Stimulated activated CD4-positive, alpha-beta T cell treated with anti-CD3 and anti-CD28 coated beads, Interleukin-12 subunit alpha, Interleukin-12 subunit beta, amount 100 ng/mL, for 48 hours (primary cell): ENCODE measurements at regions not wholly inside any gene's neighbourhood (a gene's known extent, or its start where the extent isn't known, plus 50 kb on each side); places are given as distances from the start of the nearest gene placed in this dataset.
"Not testable (repeated sequence)": the region's sequence is repeated elsewhere in the genome, so short reads cannot be mapped to it uniquely, and the experiment has no call there.

ENCODE experiments used
- DNase-seq, 3 donors: peaks; one replicate each; pipeline ENCODE4 v3.0.0-alpha.2; 2020; ENCODE audit warnings: low read depth in 2 of 3, low spot score in 1 of 3

DNA sequence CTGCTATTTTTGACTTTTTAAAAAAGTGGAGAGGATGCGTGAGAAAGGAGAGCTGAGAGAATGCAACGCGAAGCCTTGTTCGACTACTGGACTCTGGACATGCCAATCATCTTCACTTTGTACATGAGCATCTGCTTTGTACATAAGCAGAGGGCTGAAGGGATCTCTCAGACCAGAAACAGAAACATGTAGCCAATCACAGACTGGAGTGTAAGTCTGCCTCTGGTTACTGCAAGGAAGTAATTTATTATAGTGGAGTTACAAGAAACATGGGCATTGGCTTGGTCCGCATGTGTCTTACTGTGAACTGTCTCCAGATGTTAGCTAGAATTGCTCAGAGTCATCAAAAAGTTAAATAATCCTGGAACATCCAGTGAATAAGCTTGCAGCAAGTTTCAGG, 190.0 kb upstream of the GRAMD2B start:
- no peak for DNase-seq

DNA sequence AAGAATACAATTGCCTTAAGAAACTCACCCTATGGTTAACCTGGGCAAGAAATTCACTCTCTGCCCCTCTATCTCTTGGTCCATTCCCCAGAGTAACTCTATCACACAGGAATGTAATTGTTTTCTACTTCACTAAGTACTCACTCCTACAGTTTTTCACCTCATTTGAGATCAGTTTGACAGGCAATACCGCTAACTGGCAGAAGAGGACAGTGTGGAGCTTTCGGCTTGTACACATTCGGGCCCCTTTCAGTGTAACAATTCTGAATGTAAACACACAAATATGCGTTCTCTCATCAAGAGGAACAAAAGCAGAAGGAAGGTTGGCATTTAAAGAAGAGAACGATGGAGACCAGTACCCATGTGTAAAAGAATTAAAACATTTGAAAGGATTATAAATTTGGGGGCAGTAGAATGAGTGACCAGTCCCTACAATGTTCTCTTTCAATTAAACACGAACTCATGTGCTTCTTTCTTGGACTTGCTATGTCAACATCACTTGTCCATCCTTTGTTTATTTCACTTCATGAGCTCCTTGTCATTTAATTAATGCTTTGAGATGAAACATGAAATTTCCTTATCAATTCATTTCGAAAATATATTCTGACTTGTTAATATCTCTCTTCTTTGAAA, 188.5 kb upstream of the GRAMD2B start:
- DNase-seq = no peak

DNA sequence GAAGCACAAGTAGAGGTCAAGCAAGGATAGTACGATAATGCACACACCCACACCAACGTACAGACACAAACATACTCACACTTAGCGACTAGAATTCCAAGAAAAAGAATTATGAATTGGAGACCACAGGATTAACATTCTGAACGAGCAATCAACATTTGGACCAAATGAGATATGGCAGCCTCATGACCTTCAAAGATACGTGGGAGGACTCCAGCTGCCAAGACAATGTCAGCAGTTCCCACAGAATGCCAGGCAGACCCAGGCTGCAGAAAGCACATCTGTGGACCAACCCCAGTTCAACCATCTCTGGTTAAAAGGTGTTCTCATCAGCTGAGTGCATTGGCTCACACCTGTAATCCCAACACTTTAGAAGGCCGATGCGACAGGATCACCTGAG, 187.6 kb upstream of the GRAMD2B start:
- no peak for DNase-seq

DNA sequence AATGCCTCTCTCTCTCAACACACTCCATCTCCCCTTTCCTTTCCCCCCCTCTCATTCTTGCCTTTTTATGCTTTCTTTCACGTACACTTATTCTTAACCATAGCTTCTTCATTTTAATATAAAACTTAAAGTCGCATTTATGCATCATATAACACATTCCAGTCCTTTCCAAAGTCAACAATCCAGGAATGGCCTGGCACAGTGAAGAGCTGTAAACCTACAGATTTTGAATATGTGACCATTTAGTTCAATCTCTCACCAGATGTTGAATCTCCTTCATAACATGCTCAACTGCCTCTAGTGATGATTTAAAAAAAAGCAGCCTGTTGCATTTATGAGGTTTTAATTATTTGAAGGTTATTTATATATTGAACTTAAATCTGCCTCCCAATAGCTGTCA, 186.2 kb upstream of the GRAMD2B start:
- DNase-seq = no peak

DNA sequence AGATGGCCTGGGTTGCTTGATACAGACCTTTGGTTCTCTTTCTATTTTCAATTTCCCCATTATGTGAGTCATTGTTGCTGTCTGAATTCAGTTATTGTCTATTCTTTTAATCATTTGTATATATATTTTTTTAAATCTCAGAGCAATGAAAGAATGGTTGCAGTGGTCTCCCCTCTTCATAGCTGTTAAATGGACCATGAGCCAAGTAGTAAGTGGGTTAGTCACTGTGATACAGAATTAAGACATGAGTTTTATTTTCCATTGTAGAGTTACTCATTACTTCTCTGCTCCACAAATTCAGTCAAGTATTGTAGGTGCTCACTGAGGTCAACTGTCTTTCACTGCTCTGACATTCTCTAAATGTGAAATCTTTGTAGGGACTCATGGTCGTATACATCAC, 174.6 kb upstream of the GRAMD2B start:
- DNase-seq = no peak

DNA sequence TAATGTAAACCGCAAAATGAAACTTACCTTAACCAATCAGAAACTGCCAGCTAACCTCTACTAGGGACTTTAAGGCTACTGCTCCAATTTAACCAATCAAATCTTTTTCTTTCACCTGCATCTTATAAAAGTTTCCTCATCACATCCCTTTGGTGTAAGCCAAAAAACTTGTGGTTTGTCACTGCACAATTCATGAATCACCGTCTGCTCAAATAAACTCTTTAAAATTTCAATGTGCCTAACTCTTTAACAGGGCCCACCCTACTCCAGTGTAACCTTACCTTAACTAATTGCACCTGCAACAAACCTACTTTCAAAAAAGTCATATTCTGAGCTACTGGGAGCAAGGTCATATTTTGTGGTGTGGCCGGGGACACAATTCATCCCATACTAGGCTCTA, 172.2 kb upstream of the GRAMD2B start:
- no peak for DNase-seq

DNA sequence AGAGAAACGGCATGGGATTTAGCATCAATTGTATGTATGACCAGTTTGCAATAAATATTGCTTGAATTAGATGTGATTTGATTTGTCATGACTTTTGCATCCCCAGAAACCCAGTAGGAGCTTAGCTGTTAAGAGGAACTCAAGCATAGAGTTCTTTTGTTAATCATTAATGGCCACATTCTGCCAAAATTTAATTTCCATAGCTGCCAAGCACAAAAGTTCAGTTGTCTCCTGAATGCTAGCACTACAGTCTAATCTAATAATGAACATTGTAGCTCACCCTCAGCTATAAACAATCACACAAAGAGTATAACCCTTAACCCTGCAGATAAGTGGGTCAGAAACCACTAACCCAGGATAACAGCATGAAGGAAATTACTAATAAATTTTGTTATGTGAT, 169.8 kb upstream of the GRAMD2B start:
- DNase-seq = no peak

DNA sequence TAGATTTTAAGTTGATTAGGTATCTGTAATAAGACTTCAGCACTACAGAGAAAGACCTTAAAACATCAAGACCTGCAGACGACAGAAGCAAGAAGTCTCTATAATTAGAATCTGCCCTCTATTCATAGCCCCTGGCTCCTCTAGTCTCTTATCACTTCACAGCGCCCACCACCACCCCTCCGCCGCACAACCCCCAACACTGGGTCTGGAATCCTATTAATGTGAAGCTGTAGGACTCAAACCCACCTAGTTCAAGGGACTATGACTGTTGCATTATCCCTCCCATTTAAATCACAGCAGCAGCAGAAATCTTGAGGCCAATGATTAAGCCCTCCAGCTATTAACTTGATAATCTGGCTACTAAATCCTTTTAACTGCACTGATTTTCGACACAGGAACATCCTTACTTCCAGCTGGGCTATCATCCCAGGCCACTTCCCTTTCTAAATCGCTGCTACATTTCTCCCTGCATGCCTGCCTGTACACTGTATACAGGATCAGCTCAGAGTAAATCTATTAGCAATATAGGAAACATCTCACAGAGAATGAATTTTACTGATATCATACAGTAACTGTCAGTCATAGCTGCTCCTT, 159.5 kb upstream of the GRAMD2B start:
- DNase-seq = no peak

DNA sequence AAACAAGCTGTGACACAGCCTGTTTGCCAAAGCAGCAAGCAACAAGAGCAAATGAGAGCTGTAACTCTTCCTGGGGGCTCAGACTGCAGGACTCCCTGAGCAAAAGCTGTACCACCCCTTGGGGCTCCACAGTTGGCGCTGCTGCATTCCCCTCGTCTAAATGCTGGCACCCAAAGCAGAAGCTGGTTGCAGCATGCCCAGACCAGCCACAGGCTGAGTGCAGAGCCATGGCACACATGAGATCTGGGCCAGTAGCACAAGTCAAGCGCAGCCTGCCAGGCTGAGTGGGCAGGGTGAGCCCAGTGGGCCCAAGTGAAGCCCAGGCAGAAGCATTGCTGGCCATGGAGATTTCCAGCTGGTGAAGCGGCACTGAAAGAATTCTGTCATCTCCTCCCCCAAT, 157.3 kb upstream of the GRAMD2B start:
- no peak for DNase-seq

DNA sequence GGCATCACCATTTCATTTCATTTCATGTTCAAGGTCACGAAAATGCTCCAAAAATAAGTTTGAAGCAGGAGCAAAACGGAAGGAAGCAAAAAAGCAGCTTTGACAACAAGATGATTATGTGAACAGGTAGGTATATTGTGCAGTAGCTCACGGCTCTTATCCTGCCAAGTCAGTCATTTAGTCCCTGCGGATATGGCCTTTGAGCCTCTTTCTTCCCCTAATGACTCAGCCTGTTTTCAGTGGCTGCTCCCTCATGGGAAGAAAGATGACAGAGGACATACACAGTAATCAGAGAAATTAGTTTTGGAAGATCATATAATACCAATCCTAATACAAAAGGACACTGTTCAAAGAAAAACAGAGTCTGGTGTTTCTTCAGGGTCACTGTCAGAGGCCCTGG, 155.8 kb upstream of the GRAMD2B start:
- DNase-seq = no peak

DNA sequence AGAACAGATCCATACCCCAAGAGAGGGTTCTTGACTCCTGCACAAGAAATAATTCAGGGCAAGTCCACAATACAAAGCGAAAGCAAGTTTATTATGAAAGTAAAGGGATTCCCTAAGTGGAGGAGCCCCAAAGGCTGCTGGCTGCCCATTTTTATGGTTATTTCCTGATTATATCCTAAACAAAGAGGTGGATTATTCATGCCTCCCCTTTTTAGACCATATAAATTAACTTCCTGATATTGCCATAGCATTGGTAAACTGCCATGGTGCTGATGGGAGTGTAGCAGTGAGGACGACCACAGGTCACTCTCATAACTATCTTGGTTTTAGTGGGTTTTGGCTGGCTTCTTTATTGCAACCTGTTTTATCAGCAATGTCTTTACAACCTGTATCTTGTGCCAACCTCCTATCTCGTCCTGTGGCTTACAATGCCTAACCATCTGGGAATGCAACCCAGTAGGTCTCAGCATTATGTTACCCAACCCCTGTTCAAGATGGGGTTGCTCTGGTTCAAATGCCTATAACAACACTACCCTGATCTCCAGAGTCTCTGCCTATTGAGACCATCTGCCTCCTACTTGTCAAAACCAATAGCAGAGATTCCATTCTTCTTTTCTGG, 154.4 kb upstream of the GRAMD2B start:
- no peak for DNase-seq

DNA sequence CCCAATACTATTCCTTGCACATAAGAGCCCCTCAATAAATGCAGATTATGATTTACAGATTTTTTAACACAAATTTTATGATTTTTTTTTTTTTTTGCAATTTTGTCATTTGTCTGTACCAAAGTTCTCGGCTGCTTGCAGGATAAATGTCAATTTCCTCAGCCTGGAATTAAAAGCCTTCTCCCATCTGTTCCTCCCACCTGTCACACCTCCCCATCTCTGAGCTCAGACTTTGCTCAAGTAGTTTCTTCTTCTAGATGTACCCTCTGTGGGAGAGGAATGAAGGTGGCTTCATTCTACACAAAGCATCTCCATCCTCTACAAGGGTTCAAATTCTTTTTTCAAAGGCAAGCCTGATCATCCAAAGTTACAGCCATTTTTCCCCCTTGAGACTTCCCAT, 153.7 kb upstream of the GRAMD2B start:
- no peak for DNase-seq

DNA sequence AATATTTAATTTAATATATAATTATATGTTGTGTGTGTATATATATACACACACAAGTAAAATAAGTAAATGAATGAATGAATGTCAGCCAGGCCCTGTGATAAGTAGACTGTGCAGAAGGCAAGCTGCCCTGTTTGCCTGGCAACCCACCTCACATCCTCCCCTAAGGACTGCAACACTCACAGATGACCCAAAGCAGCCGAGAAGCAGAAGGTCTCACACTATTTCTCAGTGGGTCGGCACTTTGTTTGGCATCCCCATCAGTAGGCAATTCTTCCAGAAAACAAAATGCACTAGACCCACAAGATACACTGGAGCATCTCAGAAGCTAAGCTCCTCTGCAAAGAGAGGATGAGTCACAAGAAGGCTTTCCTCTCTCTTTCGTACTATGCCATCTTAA, 152.1 kb upstream of the GRAMD2B start:
- DNase-seq = no peak

DNA sequence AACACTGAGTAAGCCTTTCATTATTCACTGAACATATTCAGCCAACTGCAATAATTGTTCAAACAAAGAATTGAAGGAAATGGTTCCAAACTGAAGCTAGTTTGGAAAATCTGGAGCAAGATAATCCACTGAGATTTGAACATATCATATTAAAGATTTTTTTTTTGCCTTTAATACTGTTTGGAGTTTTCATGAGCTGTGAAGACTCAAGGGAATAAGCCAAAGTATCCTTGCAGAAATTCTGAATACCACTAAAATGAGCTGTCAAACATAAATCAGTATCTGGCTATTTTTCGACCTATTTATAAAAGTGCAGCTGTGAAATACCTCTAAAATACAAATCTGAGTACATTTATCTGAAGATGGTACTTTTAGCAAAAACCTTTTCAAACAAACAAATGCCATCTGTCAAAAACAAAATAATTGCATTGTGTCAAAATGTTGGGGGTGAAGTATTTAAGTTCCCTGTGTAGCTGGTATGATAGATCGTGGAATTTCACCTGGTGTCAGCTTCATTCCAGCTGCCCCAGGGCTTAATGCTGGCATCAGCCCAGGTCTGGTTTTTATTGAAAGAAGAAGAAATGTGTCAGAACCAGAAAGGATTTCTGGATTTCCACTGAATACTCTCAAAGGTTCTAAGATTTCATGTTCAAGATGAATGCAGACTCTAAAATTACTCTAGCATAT, 149.0 kb upstream of the GRAMD2B start:
- DNase-seq = no peak

DNA sequence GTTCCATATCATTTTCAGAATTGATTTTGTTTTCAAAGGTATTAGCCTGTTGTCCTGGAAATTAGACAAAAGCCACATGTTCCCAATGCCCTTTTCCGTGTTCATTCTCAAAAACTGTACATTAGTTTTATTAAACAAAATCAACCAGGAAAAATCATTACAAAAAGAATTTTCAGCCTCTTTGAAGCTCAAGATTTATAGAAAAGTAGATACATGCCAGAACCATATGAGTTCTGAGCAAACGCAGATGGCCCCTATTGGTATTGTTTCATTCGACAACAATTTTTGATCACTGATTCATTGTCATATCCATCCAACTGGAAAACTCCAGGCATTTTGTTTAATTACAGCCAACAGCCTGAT, 148.5 kb upstream of the GRAMD2B start:
- DNase-seq = no peak

DNA sequence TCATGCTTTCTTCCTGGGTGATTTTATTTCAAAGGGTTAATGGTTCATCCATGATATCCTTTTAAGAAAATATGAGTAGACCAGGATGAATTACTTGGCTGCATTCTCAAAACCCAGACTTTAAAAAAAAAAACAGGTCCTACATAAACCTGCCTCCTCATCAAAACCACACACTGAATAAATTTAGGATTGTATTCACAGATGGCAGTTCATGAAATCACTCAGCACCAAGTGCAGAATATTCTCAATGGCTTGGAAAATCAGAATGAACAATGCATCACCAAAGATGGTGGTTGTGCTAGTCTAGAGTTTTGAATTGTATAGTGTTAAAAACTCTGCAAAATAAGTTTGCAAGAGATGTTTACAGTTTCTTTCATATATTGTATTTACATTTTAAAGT, 145.4 kb upstream of the GRAMD2B start:
- DNase-seq = no peak

DNA sequence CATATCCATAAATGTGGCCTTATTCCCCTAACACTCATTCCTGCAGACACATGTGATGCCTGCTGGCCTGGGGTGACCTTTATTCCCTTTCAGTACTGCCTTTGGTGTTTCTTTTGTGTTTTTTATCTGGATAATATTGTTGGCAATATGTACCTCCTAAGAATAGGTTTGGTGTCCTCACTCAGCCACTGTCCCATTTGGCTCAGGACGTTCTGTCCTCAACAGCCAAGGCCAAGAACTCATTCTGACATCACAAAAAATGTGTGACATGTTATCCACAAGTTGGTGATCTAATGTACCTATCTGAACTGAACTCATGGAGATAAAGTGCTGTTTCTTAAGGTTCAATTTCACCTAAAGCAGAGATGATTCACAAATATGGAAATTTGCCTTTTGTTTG, 142.9 kb upstream of the GRAMD2B start:
- DNase-seq = no peak

DNA sequence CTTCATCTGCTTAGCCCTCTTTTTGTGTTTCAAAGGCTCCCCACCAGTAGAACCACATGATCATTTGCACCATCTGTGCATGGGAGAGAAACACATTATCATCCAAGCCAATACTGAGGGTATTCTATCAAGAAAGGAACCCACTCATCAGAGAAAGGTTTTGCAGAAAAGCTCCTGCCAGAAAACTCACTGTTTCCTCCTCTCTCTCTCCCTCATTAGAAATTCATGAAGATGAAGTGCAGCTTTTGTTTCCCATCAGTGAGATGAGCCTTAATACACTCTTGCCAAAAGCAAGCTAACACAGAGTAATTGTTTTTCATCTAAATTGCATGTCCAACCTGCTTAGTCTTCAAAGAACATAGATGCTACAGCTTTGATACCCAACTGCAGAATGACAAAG, 142.4 kb upstream of the GRAMD2B start:
- DNase-seq = no peak

DNA sequence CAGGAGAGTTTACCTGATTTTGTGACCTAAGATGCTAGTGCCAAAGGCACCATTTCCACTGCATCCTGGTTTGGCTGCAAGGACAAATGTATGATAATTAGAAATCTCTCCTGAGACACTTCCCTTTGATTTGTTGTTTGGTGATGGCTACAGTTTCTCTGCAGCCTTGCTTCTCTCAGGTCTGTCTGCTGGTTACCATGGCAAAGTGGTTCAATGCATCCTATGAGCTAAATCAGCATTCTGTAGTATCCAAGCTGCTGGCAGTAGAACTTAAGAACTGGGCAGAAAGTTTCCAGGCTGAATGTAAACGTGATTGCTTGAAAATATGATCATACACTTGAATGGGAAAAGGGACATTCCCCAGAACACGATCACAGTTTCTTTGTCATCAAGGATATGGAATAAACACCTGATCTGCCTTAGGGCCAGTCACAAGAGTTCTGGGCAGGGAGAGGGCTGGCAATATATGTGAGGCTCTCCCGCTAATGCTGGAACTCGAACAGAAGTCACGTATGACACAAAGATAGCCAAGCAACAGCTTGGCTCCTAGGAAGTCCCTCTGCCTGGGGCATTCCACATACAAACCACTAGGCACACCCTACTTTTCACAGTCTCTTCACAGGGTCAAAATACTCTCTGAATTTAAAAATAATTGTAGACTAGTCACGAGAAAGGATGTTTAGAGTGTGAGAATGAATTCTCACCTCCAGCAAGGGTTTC, 138.1 kb upstream of the GRAMD2B start:
- DNase-seq = no peak

DNA sequence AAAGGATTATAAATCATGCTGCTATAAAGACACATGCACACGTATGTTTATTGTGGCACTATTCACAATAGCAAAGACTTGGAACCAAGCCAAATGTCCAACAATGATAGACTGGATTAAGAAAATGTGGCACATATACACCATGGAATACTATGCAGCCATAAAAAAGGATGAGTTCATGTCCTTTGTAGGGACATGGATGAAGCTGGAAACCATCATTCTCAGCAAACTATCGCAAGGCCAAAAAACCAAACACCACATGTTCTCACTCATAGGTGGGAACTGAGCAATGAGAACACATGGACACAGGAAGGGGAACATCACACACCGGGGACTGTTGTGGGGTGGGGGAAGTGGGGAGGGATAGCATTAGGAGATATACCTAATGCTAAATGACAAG, 127.1 kb upstream of the GRAMD2B start:
- not testable (repeated sequence) for DNase-seq

DNA sequence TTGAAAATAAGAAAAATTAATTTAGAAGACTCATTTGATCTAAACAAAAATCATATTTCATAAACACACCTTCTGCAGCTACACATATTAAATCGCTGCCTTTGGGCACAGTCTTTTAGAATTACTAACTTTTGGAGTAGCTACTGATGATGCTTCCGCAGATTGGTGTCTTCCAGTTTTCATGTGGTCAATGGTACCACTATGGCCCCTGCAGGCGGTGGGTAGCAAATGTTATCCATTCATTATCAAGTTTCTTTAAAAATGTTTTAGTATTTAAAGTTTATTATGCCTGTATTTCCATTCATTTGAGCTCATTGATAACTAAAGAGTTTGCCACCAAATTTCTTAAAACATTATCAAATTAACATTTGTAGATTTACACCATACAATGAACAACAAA, 122.9 kb upstream of the GRAMD2B start:
- DNase-seq = no peak

DNA sequence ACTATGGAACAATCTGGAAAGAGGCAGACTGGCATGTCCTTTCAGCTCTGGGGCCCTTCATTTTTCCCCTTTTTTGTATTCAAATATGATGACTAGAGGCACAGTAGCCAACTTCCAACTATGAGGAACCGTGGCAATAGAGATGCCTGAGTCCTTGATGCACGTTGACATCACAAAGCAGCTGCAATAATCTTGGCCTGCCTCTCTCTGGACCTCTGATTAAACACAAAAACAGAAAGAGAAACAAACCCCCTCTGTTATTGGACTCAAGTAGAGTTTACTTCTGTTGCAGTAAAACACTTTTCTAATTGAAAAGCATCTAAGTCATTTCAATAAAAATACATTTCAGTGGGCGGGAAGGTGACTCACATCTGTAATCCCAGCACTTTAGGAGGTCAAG, 122.2 kb upstream of the GRAMD2B start:
- DNase-seq = no peak
